Astrocyte (in vitro differentiated cells and primary cell): ENCODE measurements at regions not wholly inside any gene's neighbourhood (a gene's known extent, or its start where the extent isn't known, plus 50 kb on each side); places are given as distances from the start of the nearest gene placed in this dataset.

Experiments
- DNase-seq: peaks from one replicate; pipeline ENCODE4 v3.0.0-alpha.2; 2010; ENCODE audit warnings: low read depth
- FAIRE-seq: peaks from 2 replicates; lab custom pipeline; 2011; peaks lifted over from hg19 to GRCh38; lab: Jason Lieb, UNC
- H2AFZ ChIP-seq: 2 replicates; pipeline ENCODE4 v1.6.0; 2012; ENCODE audit warnings: low read depth, low read length, inconsistent platforms
- H3K27ac ChIP-seq: 2 replicates; pipeline ENCODE4 v1.5.1; 2011; ENCODE audit warnings: low read depth, low read length, inconsistent platforms
- H3K27me3 ChIP-seq: 2 replicates; pipeline ENCODE4 v1.6.0; 2011; ENCODE audit warnings: low read length, inconsistent platforms; ENCODE audit not compliant: insufficient read depth
- H3K36me3 ChIP-seq: 2 replicates; pipeline ENCODE4 v1.5.1; 2011; ENCODE audit warnings: low read length, inconsistent platforms; ENCODE audit not compliant: insufficient read depth
- H3K4me1 ChIP-seq: 2 replicates; pipeline ENCODE4 v1.5.1; 2011; ENCODE audit warnings: low read length, inconsistent platforms; ENCODE audit not compliant: insufficient read depth
- H3K4me2 ChIP-seq: 2 replicates; pipeline ENCODE4 v1.6.0; 2012; ENCODE audit warnings: low read length, inconsistent platforms
- H3K4me3 ChIP-seq: 2 replicates; pipeline ENCODE4 v1.5.1; 2011; ENCODE audit warnings: low read depth, mild to moderate bottlenecking, low read length, inconsistent platforms; ENCODE audit not compliant: insufficient read depth
- H3K79me2 ChIP-seq: 2 replicates; pipeline ENCODE4 v1.6.0; 2012; ENCODE audit warnings: mild to moderate bottlenecking, low read length, inconsistent platforms; ENCODE audit not compliant: insufficient read depth
- H3K9ac ChIP-seq: 2 replicates; pipeline ENCODE4 v1.6.0; 2012; ENCODE audit warnings: mild to moderate bottlenecking, low read length, inconsistent platforms
- H3K9me3 ChIP-seq: 2 replicates; pipeline ENCODE4 v1.5.1; 2012; ENCODE audit warnings: low read depth, mild to moderate bottlenecking, low read length, inconsistent platforms; ENCODE audit not compliant: insufficient read depth
- H4K20me1 ChIP-seq: 2 replicates; pipeline ENCODE4 v1.6.0; 2012; ENCODE audit warnings: low read length, inconsistent platforms; ENCODE audit not compliant: insufficient read depth
- H3K27ac Mint-ChIP-seq: one replicate; pipeline ENCODE4 v1.8.0; 2021; ENCODE audit warnings: mild to moderate bottlenecking, mixed read lengths; ENCODE audit not compliant: unreplicated experiment
- H3K27me3 Mint-ChIP-seq: one replicate; pipeline ENCODE4 v1.8.0; 2021; ENCODE audit warnings: low read depth, mixed read lengths; ENCODE audit not compliant: unreplicated experiment
- H3K36me3 Mint-ChIP-seq: one replicate; pipeline ENCODE4 v1.8.0; 2021; ENCODE audit warnings: low read depth, mixed read lengths; ENCODE audit not compliant: unreplicated experiment
- H3K4me1 Mint-ChIP-seq: one replicate; pipeline ENCODE4 v1.8.0; 2021; ENCODE audit warnings: low read depth, mixed read lengths; ENCODE audit not compliant: unreplicated experiment
- H3K4me3 Mint-ChIP-seq: one replicate; pipeline ENCODE4 v1.8.0; 2021; ENCODE audit warnings: mild to moderate bottlenecking, moderate library complexity, mixed read lengths; ENCODE audit not compliant: unreplicated experiment
- H3K9me3 Mint-ChIP-seq: one replicate; pipeline ENCODE4 v1.8.0; 2021; ENCODE audit warnings: mild to moderate bottlenecking, mixed read lengths; ENCODE audit not compliant: unreplicated experiment
- CTCF ChIP-seq: IDR thresholded peaks from 2 replicates; pipeline ENCODE4 v1.5.1; 2011; ENCODE audit warnings: low read depth, mild to moderate bottlenecking, inconsistent platforms, low read length, moderate library complexity; ENCODE audit not compliant: insufficient read depth
- EZH2 ChIP-seq: IDR thresholded peaks from 2 replicates; pipeline ENCODE4 v1.6.1; 2012; ENCODE audit warnings: mild to moderate bottlenecking, low read length, inconsistent platforms; ENCODE audit not compliant: insufficient read depth

GRCh38 chr7:109549471-109550193 lies 980.0 kb downstream of the DNAJB9 start:
- DNase-seq, result no peak
- no peak overlapping the region for H3K4me3 ChIP-seq
- no peak overlapping the region for H3K4me2 ChIP-seq
- H3K4me3 Mint-ChIP-seq, result no peak overlapping the region
- no peaks in the 10 kb centered on the region for H3K27me3 ChIP-seq
- H2AFZ ChIP-seq, result no peak overlapping the region
- no peaks in the 10 kb centered on the region for H3K36me3 ChIP-seq
- TF ChIP-seq EZH2, result no peak
- no peak for TF ChIP-seq CTCF
- peaks cover 4% of the 10 kb centered on the region for H3K9me3 Mint-ChIP-seq
- H3K9ac ChIP-seq, result no peak overlapping the region
- no peak overlapping the region for H3K27ac ChIP-seq
- H3K4me1 Mint-ChIP-seq, result no peaks in the 10 kb centered on the region
- no peaks in the 10 kb centered on the region for H3K79me2 ChIP-seq
- no peaks in the 10 kb centered on the region for H3K27me3 Mint-ChIP-seq
- H3K9me3 ChIP-seq, result no peaks in the 10 kb centered on the region
- no peaks in the 10 kb centered on the region for H3K4me1 ChIP-seq
- H3K27ac Mint-ChIP-seq, result no peak overlapping the region
- no peak for FAIRE-seq
- H4K20me1 ChIP-seq, result no peaks in the 10 kb centered on the region
- no peaks in the 10 kb centered on the region for H3K36me3 Mint-ChIP-seq

GRCh38 chr7:109552017-109552416 lies 982.3 kb downstream of the DNAJB9 start:
- Histone ChIP-seq H3K9ac (no peak overlapping the region), H3K4me2 (no peak overlapping the region), H3K4me3 (no peak overlapping the region), H3K9me3 (no peaks in the 10 kb centered on the region), H3K4me1 (no peaks in the 10 kb centered on the region), H4K20me1 (no peaks in the 10 kb centered on the region), H2AFZ (no peak overlapping the region), H3K79me2 (no peaks in the 10 kb centered on the region), H3K27me3 (no peaks in the 10 kb centered on the region), H3K36me3 (no peaks in the 10 kb centered on the region), H3K27ac (no peak overlapping the region)
- FAIRE-seq (no peak), DNase-seq (no peak)
- Mint-ChIP-seq H3K36me3 (no peaks in the 10 kb centered on the region), H3K4me3 (no peak overlapping the region), H3K4me1 (no peaks in the 10 kb centered on the region), H3K27ac (no peak overlapping the region), H3K9me3 (peaks cover 6% of the 10 kb centered on the region), H3K27me3 (no peaks in the 10 kb centered on the region)
- TF ChIP-seq CTCF (no peak), EZH2 (no peak)

GRCh38 chr7:109577265-109577664 lies 1007.6 kb downstream of the DNAJB9 start:
- Histone ChIP-seq H3K4me1 (no peaks in the 10 kb centered on the region), H2AFZ (no peak overlapping the region), H3K27ac (no peak overlapping the region), H3K4me2 (no peak overlapping the region), H4K20me1 (no peaks in the 10 kb centered on the region), H3K9me3 (no peaks in the 10 kb centered on the region), H3K27me3 (no peaks in the 10 kb centered on the region), H3K79me2 (no peaks in the 10 kb centered on the region), H3K4me3 (no peak overlapping the region), H3K9ac (no peak overlapping the region), H3K36me3 (no peaks in the 10 kb centered on the region)
- DNase-seq (no peak), FAIRE-seq (no peak)
- Mint-ChIP-seq H3K4me3 (no peak overlapping the region), H3K9me3 (no peaks in the 10 kb centered on the region), H3K36me3 (no peaks in the 10 kb centered on the region), H3K27me3 (no peaks in the 10 kb centered on the region), H3K4me1 (no peaks in the 10 kb centered on the region), H3K27ac (no peak overlapping the region)
- TF ChIP-seq EZH2, result no peak
- TF ChIP-seq CTCF, result no peak
